ENCODE measurements at regions not wholly inside any gene's neighbourhood (a gene's known extent, or its start where the extent isn't known, plus 50 kb on each side); places are given as distances from the start of the nearest gene placed in this dataset.

- Mint-ChIP-seq H3K4me1 (no peaks in the 10 kb centered on the region), H3K9me3 (no peaks in the 10 kb centered on the region), H3K36me3 (no peaks in the 10 kb centered on the region), H3K27me3 (peaks cover 12% of the 10 kb centered on the region), H3K4me3 (no peak overlapping the region), H3K27ac (no peak overlapping the region)
- no peak overlapping the region for H3K27ac ChIP-seq (ENCODE audit: insufficient read depth, low read length, poor library complexity, severe bottlenecking)
- H3K36me3 ChIP-seq (ENCODE audit: control insufficient read depth, insufficient read depth, low read length), result no peaks in the 10 kb centered on the region
- no peaks in the 10 kb centered on the region for H3K4me1 ChIP-seq (ENCODE audit: control insufficient read depth, insufficient read depth, low read length, poor library complexity, severe bottlenecking)
- no peak overlapping the region for H3K4me3 ChIP-seq (ENCODE audit: low read depth, low read length)
- no peak for DNase-seq
- no peaks in the 10 kb centered on the region for H3K9me3 ChIP-seq (ENCODE audit: control insufficient read depth in 2 of 2, low read length in 2 of 2)
- ATAC-seq (ENCODE audit: low read depth in 2 of 2), result no peak
- H3K27me3 ChIP-seq (ENCODE audit: control insufficient read depth, insufficient read depth, low read length), result peaks cover 6% of the 10 kb centered on the region
Observed at GRCh38 chr3:44186712-44187111, 55.0 kb upstream of the TOPAZ1 start.

Measured in CD4-positive, CD25-positive, alpha-beta regulatory T cell (primary cell).